ENCODE measurements at regions not wholly inside any gene's neighbourhood (a gene's known extent, or its start where the extent isn't known, plus 50 kb on each side); places are given as distances from the start of the nearest gene placed in this dataset.

- TF ChIP-seq CTCF (conservative IDR thresholded peaks at IDR 0.05 in 1 of 2, IDR thresholded peaks at IDR 0.05 in 1 of 2; ENCODE audit: low read depth in 1 of 2, low read length in 2 of 2) (no peak), EZH2 (IDR thresholded peaks at IDR 0.05; ENCODE audit: low read length, missing control alignments) (no peak)
Measured at GRCh38 chr22:42320443-42321416, 50.3 kb upstream of the TCF20 start.
